KMS-11 (cell line): ENCODE measurements at regions not wholly inside any gene's neighbourhood (a gene's known extent, or its start where the extent isn't known, plus 50 kb on each side); places are given as distances from the start of the nearest gene placed in this dataset.

Source experiments
- H2AFZ ChIP-seq: fragments of 200-600 bp; sonication (generic); 2 replicates; pipeline ENCODE4 v1.6.1; 2016; ENCODE audit warnings: antibody characterized with exemption, mixed run types, low read depth
- H3K27ac ChIP-seq: fragments of 200-600 bp; sonication (generic); 2 replicates; pipeline ENCODE4 v1.6.1; 2016; ENCODE audit warnings: mild to moderate bottlenecking, mixed run types
- H3K27me3 ChIP-seq: fragments of 200-600 bp; sonication (generic); 2 replicates; pipeline ENCODE4 v1.6.1; 2017; ENCODE audit warnings: mild to moderate bottlenecking, low read depth, mixed run types, moderate library complexity; ENCODE audit not compliant: insufficient read depth
- H3K36me3 ChIP-seq: fragments of 200-600 bp; sonication (generic); 2 replicates; pipeline ENCODE4 v1.6.1; 2017; ENCODE audit warnings: mild to moderate bottlenecking, mixed run types; ENCODE audit not compliant: insufficient read depth
- H3K4me1 ChIP-seq: fragments of 200-600 bp; sonication (generic); 2 replicates; pipeline ENCODE4 v1.6.1; 2016; ENCODE audit warnings: mild to moderate bottlenecking, low read depth, mixed run types; ENCODE audit not compliant: poor library complexity, severe bottlenecking
- H3K4me2 ChIP-seq: fragments of 200-600 bp; sonication (generic); 2 replicates; pipeline ENCODE4 v1.7.0; 2016; ENCODE audit warnings: mild to moderate bottlenecking, mixed run types
- H3K4me3 ChIP-seq: fragments of 200-600 bp; sonication (generic); IDR thresholded peaks from 2 replicates; pipeline ENCODE4 v1.6.1; 2017; ENCODE audit warnings: low read depth, low read length, mixed read lengths; ENCODE audit not compliant: insufficient read depth
- H3K79me2 ChIP-seq: fragments of 200-600 bp; sonication (generic); 2 replicates; pipeline ENCODE4 v1.6.1; 2016; ENCODE audit warnings: low read depth, mixed run types; ENCODE audit not compliant: insufficient read depth
- H3K9ac ChIP-seq: fragments of 200-600 bp; sonication (generic); 2 replicates; pipeline ENCODE4 v1.6.1; 2016; ENCODE audit warnings: mild to moderate bottlenecking, mixed run types
- H4K20me1 ChIP-seq: fragments of 200-600 bp; sonication (generic); 2 replicates; pipeline ENCODE4 v1.6.1; 2016; ENCODE audit warnings: mild to moderate bottlenecking, mixed run types; ENCODE audit not compliant: insufficient read depth
- TF ChIP-seq, protein P1 (sequence below): fragments of 200-600 bp; sonication (generic); conservative IDR thresholded peaks from 2 replicates; pipeline ENCODE4 v1.6.1; 2017; ENCODE audit warnings: low read depth, mild to moderate bottlenecking, antibody characterized with exemption, low read length, moderate library complexity, mixed read lengths

DNA sequence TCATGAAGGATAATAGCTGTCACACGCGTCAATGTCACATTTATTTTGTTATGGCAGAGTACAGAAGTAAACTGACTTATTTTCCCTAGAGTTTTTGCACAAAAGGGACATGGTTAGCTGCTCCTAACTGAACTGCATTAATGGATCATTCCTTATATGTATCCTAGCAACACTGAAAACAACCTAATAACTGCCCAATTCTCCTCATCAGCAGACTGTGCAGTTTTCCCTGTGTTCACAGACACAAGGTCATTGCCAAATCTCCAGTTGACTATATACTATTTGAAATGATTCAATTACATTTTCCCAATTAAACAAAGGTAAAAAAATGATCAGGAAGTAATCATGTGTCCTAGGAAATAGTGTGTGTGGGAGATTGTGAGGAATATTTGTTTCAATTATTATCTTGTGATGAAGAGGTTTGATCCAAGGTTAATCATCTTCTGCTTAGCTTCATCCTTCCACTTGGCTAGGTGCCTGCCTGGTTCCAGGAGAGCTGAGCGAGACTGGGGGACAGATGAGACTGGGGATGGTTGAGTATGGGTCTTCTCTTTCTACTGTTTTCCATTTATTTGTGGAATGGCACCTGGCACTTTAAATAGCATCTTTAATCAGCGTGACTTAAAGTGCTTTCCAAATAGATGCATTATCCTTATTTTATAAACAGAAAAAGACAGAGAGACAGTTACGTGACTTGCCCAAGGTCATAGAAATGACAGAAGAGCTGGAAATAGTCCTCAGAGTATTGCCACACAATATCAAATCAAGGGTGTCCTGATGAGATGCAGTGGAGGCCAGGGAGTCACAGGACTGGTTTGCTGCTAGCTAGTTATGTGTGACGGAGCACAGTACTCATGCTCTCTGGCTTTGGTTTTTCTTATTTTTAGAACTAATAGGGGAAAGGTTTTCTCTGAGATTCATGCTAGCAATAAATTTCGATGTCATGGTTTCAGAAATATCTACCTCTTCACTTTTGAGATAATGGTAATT, 335.6 kb downstream of the PIK3C3 start:
- Histone ChIP-seq H3K36me3 (no peaks in the 10 kb centered on the region), H3K4me1 (no peaks in the 10 kb centered on the region), H2AFZ (no peak overlapping the region), H3K79me2 (no peaks in the 10 kb centered on the region), H3K4me2 (no peak overlapping the region), H3K27me3 (no peaks in the 10 kb centered on the region), H3K27ac (no peak overlapping the region), H3K9ac (no peak overlapping the region), H4K20me1 (no peaks in the 10 kb centered on the region), H3K4me3 (no peak overlapping the region)
- TF ChIP-seq, protein P1, sequence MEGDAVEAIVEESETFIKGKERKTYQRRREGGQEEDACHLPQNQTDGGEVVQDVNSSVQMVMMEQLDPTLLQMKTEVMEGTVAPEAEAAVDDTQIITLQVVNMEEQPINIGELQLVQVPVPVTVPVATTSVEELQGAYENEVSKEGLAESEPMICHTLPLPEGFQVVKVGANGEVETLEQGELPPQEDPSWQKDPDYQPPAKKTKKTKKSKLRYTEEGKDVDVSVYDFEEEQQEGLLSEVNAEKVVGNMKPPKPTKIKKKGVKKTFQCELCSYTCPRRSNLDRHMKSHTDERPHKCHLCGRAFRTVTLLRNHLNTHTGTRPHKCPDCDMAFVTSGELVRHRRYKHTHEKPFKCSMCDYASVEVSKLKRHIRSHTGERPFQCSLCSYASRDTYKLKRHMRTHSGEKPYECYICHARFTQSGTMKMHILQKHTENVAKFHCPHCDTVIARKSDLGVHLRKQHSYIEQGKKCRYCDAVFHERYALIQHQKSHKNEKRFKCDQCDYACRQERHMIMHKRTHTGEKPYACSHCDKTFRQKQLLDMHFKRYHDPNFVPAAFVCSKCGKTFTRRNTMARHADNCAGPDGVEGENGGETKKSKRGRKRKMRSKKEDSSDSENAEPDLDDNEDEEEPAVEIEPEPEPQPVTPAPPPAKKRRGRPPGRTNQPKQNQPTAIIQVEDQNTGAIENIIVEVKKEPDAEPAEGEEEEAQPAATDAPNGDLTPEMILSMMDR = no peak

DNA sequence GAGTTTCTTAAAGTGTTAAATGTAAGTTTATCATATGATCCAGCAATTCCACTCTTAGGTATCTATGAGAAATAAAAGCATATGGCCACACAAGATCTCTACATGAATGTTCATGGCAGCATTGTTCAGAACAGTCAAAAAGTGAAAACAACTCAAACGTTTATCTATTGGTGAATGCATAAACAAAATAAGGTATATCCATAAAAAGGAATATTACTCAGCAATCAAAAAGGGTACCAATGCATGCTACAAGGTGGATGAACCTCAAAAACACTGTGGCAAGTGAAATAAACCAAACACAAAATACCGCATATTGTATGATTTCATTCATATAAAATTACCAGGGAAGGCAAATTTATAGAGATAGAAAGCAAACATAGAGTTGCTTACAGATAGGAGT, 337.6 kb downstream of the PIK3C3 start:
- H3K4me1 ChIP-seq = no peaks in the 10 kb centered on the region
- no peak overlapping the region for H3K27ac ChIP-seq
- no peaks in the 10 kb centered on the region for H4K20me1 ChIP-seq
- TF ChIP-seq, protein P1 = no peak
- no peaks in the 10 kb centered on the region for H3K36me3 ChIP-seq
- H3K27me3 ChIP-seq = no peaks in the 10 kb centered on the region
- no peak overlapping the region for H2AFZ ChIP-seq
- H3K4me3 ChIP-seq = no peak overlapping the region
- H3K9ac ChIP-seq = no peak overlapping the region
- no peaks in the 10 kb centered on the region for H3K79me2 ChIP-seq
- no peak overlapping the region for H3K4me2 ChIP-seq

DNA sequence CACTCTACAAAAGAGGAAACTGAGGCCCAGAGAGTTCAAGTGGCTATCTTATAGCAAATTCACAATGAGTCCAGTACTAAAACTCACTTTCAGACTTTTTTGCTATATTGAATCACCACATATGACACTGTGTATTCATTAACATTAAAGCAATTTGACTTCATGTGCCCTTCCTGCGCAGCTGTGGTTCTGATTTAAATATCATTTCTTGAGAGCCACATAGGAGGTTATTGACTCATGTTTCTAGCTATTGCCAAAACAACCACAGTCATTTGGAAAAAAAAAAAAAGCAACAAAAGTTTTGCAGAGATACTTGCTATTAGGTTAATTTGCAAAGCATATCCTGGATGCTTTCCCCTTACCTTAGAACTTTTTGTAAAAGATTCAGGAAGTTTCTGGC, 341.2 kb downstream of the PIK3C3 start:
- Histone ChIP-seq H3K4me1 (no peaks in the 10 kb centered on the region), H3K4me3 (no peak overlapping the region)

DNA sequence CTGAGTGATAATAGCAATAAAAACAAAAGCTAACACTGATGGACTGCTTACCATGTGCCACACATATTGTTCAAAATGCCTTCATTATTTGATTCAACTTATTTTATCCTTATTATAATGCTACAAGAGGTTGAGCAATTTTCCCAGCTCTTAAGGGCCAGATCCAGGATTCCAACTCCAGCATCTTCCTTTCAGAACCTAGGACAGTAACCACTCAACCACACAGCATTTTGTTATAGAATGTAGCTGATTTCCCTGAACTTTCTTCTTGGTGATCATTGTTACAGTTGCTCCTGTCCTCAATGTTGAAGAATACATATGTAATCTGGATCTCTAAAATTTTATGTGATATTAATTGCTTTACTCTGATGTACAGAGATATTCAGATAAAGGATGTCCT, 341.7 kb downstream of the PIK3C3 start:
- Histone ChIP-seq H4K20me1 (no peaks in the 10 kb centered on the region), H3K4me1 (no peaks in the 10 kb centered on the region), H3K9ac (no peak overlapping the region), H3K4me3 (no peak overlapping the region), H3K4me2 (no peak overlapping the region), H3K36me3 (no peaks in the 10 kb centered on the region), H2AFZ (no peak overlapping the region), H3K79me2 (no peaks in the 10 kb centered on the region), H3K27me3 (no peaks in the 10 kb centered on the region), H3K27ac (no peak overlapping the region)
- TF ChIP-seq, protein P1 = no peak

More for the DNA sequence above, 341.2 kb downstream of the PIK3C3 start:
- Histone ChIP-seq H3K4me2 (no peak overlapping the region), H3K36me3 (no peaks in the 10 kb centered on the region), H4K20me1 (no peaks in the 10 kb centered on the region), H2AFZ (no peak overlapping the region), H3K79me2 (no peaks in the 10 kb centered on the region), H3K27ac (no peak overlapping the region), H3K9ac (no peak overlapping the region), H3K27me3 (no peaks in the 10 kb centered on the region)
- TF ChIP-seq, protein P1 = no peak
